Heart left ventricle (tissue), 16 donors: ENCODE measurements at regions not wholly inside any gene's neighbourhood (a gene's known extent, or its start where the extent isn't known, plus 50 kb on each side); places are given as distances from the start of the nearest gene placed in this dataset.
"Not testable (repeated sequence)": the region's sequence is repeated elsewhere in the genome, so short reads cannot be mapped to it uniquely, and the experiment has no call there.

Experiments used
- ATAC-seq, 4 donors: fragments of 200-7000 bp; cut with Tn5 transposase; one replicate each; pipeline ENCODE4 v1.9.1; 2020 to 2022; ENCODE audit warnings: moderate library complexity in 4 of 4, mild to moderate bottlenecking in 3 of 4, moderate number of reproducible peaks in 1 of 4
- DNase-seq, 5 donors: peaks; one replicate each; pipeline ENCODE4 v3.0.0-alpha.2; 2020
- H3K27ac ChIP-seq, 12 donors: fragments of 200-600 bp; sonication (generic) in 4 of 12; one replicate each; pipeline versions ENCODE4 v1.5.0 to v1.8.0; 2016 to 2022; ENCODE audit warnings: mild to moderate bottlenecking in 2 of 12
- H3K27me3 ChIP-seq, 9 donors: fragments of 200-600 bp; sonication (generic) in 2 of 9; one replicate each; pipeline versions ENCODE4 v1.5.1 to v1.8.0; 2016 to 2022; ENCODE audit warnings: mild to moderate bottlenecking in 3 of 9
- H3K36me3 ChIP-seq, 9 donors: fragments of 200-600 bp; sonication (generic) in 2 of 9; one replicate each; pipeline versions ENCODE4 v1.5.0 to v1.8.0; 2018 to 2022; ENCODE audit warnings: mild to moderate bottlenecking in 2 of 9
- H3K4me1 ChIP-seq, 12 donors: fragments of 200-600 bp; sonication (generic) in 4 of 12; one replicate each; pipeline versions ENCODE4 v1.5.0 to v1.8.0; 2016 to 2022; ENCODE audit warnings: mild to moderate bottlenecking in 3 of 12
- H3K4me3 ChIP-seq, 12 donors: fragments of 200-600 bp; sonication (generic) in 4 of 12; one replicate each; pipeline versions ENCODE4 v1.5.0 to v1.8.0; 2017 to 2022; ENCODE audit warnings: mild to moderate bottlenecking in 9 of 12, moderate library complexity in 4 of 12
- H3K9me3 ChIP-seq, 12 donors: fragments of 200-600 bp; sonication (generic) in 4 of 12; one replicate each; pipeline versions ENCODE4 v1.5.0 to v1.8.0; 2016 to 2022; ENCODE audit warnings: mild to moderate bottlenecking in 1 of 12
- POLR2A ChIP-seq, 2 donors: fragments of 450-650 bp; IDR thresholded peaks; one replicate each; pipeline ENCODE4 v1.6.1; 2017; ENCODE audit warnings: antibody characterized with exemption in 2 of 2, mild to moderate bottlenecking in 2 of 2, moderate library complexity in 2 of 2
- WGBS, 4 donors: extraction: QIAGEN DNeasy Blood & Tissue Kit in 2 of 4; methylation state at CpG; one replicate each; pipeline versions ENCODE4 v1.1.5 to v1.1.7; 2013 to 2018; 5-methylcytosine and 5-hydroxymethylcytosine counted together
- intact Hi-C, 10 donors: fragments of 100-400 bp; cut with DNase I; formaldehyde crosslinking; loops; one replicate each; pipeline versions ENCODE4 v1.11.1 to v1.14.2; 2022
- TF ChIP-seq, protein P1 (sequence below), 12 donors: fragments of 200-600 bp; sonication (generic) in 4 of 12; IDR thresholded peaks; one replicate each; pipeline versions ENCODE4 v1.5.0 to v1.8.0; 2018 to 2022; ENCODE audit warnings: antibody characterized with exemption in 12 of 12, mild to moderate bottlenecking in 5 of 12
- donor health status: ischemic (EF 13 %, LVEDD 7.1; RV severe dilation, severe dysfunction).
- donor health status: healthy with polysubstance abuse.
- donor health status: DM: no; HTN: yes; CAD: no.
- donor health status: DM: no; HTN: no; CAD: no.
- donor health status: ischemic (EF 25% LVEDD 6.9; RV normal size, moderate dysfunction).
- donor health status: ischemic (EF 25% LVEDD 5.7; RV mildly dilated, moderate dysfunction).
- donor health status: healthy.
- donor health status: DM: yes; HTN: yes; CAD: no.
- donor health status: ischemic (EF 35%, LVEDD 5.7; RV mildly dilated, moderate dysfunction).
- donor health status: nonischemic (EF 11% LVEDD 7.7; RV severe dilation, severe dysfunction).
- donor health status: DM: yes; HTN: yes; CAD: no.
- donor health status: PGD.
- donor health status: ischemic (EF 29% LVEDD 5.4; RV normal size, mild dysfunction).
- donor health status: nonischemic (EF 23%, LVEDD 6.1; RV moderate dilation, normal function).

GRCh38 chr4:3874028-3874415, 107.8 kb downstream of the ADRA2C start:
- no peaks in the 10 kb centered on the region for H3K36me3 ChIP-seq
- H3K27me3 ChIP-seq = peaks cover 27 to 94% (median 50%) of the 10 kb centered on the region in 9 donors
- DNase-seq (peak in 1 of 5 donors; percentile 39), ATAC-seq (no peak)
- 77 to 82% (median 80%) methylated on average over 16 of the region's 16 CpGs for WGBS, 4 donors
- H3K27ac ChIP-seq = no peak overlapping the region
- H3K4me3 ChIP-seq = no peak overlapping the region
- peaks cover 0 to 12% (median 0%) of the 10 kb centered on the region in 12 donors for H3K9me3 ChIP-seq
- no peak for TF ChIP-seq POLR2A (IDR thresholded peaks at IDR 0.05)
- TF ChIP-seq, protein P1, sequence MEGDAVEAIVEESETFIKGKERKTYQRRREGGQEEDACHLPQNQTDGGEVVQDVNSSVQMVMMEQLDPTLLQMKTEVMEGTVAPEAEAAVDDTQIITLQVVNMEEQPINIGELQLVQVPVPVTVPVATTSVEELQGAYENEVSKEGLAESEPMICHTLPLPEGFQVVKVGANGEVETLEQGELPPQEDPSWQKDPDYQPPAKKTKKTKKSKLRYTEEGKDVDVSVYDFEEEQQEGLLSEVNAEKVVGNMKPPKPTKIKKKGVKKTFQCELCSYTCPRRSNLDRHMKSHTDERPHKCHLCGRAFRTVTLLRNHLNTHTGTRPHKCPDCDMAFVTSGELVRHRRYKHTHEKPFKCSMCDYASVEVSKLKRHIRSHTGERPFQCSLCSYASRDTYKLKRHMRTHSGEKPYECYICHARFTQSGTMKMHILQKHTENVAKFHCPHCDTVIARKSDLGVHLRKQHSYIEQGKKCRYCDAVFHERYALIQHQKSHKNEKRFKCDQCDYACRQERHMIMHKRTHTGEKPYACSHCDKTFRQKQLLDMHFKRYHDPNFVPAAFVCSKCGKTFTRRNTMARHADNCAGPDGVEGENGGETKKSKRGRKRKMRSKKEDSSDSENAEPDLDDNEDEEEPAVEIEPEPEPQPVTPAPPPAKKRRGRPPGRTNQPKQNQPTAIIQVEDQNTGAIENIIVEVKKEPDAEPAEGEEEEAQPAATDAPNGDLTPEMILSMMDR (IDR thresholded peaks at IDR 0.05) = no peak
- H3K4me1 ChIP-seq = peaks cover 0 to 8% (median 0%) of the 10 kb centered on the region in 12 donors
- intact Hi-C loops = loop anchor here in 6 of 10 donors (10.0 kb wide), 6 partner anchors 89 to 759 kb away; partner anchors contain the start of gene ADRA2C (in 2 of the 6)

DNA sequence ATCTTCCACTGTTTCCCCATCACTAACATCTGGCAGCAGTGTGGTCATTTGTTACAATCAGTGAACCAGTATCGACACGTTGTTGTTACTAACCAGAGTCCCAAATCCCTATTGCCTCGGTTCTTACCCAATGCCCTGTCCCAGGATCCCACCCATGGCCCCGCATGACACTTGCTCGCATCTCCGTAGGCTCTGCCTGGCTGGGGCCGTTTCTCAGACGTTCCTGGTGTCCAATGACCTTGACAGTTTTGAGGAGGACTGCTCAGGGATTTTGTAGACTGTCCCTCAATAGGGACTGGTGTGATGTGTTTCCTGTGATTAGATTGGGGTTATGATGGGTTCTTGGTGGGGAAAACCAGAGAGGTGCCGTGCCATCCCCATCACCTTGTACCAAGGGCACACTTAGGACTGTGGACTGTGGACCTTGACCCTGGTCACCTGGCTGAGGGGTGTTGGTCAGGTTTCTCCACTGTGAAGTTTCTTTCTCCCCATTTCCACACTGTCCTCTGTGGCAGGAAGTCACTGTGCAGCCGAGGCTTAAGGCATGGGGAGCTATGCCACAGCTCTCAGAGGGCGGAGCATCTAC, 108.4 kb downstream of the ADRA2C start:
- ATAC-seq (no peak), DNase-seq (peak in 1 of 5 donors; percentile 40)
- peaks cover 0 to 12% (median 0%) of the 10 kb centered on the region in 12 donors for H3K9me3 ChIP-seq
- intact Hi-C loops = loop anchor here in 6 of 10 donors (5.0 to 10.0 kb wide), 7 partner anchors 90 to 760 kb away; partner anchors contain the start of gene ADRA2C (in 2 of the 6)
- 63 to 67% (median 65%) methylated on average over 11 of the region's 11 CpGs for whole genome bisulfite sequencing, 4 donors
- TF ChIP-seq, protein P1 (IDR thresholded peaks at IDR 0.05) = no peak
- no peak for TF ChIP-seq POLR2A (IDR thresholded peaks at IDR 0.05)
- H3K4me3 ChIP-seq = no peak overlapping the region
- no peak overlapping the region for H3K27ac ChIP-seq
- H3K27me3 ChIP-seq = peaks cover 27 to 98% (median 53%) of the 10 kb centered on the region in 9 donors
- H3K36me3 ChIP-seq = no peaks in the 10 kb centered on the region
- H3K4me1 ChIP-seq = peaks cover 0 to 12% (median 2%) of the 10 kb centered on the region in 12 donors

- intact Hi-C loops = loop anchor here in 6 of 10 donors (5.0 to 10.0 kb wide), 7 partner anchors 91 to 761 kb away; partner anchors contain the start of gene ADRA2C (in 2 of the 6)
- Histone ChIP-seq H3K4me3 (no peak overlapping the region), H3K9me3 (peaks cover 0 to 12% (median 0%) of the 10 kb centered on the region in 12 donors), H3K27ac (no peak overlapping the region), H3K4me1 (peaks cover 0 to 20% (median 10%) of the 10 kb centered on the region in 12 donors), H3K36me3 (no peaks in the 10 kb centered on the region), H3K27me3 (peaks cover 23 to 98% (median 60%) of the 10 kb centered on the region in 9 donors)
- ATAC-seq (no peak), DNase-seq (peak in 1 of 5 donors; percentile 30)
- 65 to 66% (median 66%) methylated on average over 4 of the region's 4 CpGs for WGBS, 4 donors
- TF ChIP-seq, protein P1 (IDR thresholded peaks at IDR 0.05) = no peak
- TF ChIP-seq POLR2A (IDR thresholded peaks at IDR 0.05) = no peak
These were observed 109.3 kb downstream of the ADRA2C start for GRCh38 chr4:3875466-3875865.

- H3K27ac ChIP-seq, ATAC-seq, H3K4me3 ChIP-seq, H3K36me3 ChIP-seq, DNase-seq: not testable (repeated sequence)
- peaks cover 0 to 12% (median 0%) of the 10 kb centered on the region in 12 donors for H3K9me3 ChIP-seq
- peaks cover 0 to 21% (median 10%) of the 10 kb centered on the region in 12 donors for H3K4me1 ChIP-seq
- 64 to 70% (median 67%) methylated on average over 10 to 18 of the region's 24 CpGs for whole genome bisulfite sequencing, 4 donors
- peaks cover 26 to 98% (median 64%) of the 10 kb centered on the region in 9 donors for H3K27me3 ChIP-seq
- intact Hi-C loops = loop anchor here in 6 of 10 donors (5.0 to 10.0 kb wide), 7 partner anchors 91 to 761 kb away; partner anchors contain the start of gene ADRA2C (in 2 of the 6)
These were observed 110.1 kb downstream of the ADRA2C start for GRCh38 chr4:3876057-3876845.
